HepG2 (cell line): ENCODE measurements at regions not wholly inside any gene's neighbourhood (a gene's known extent, or its start where the extent isn't known, plus 50 kb on each side); places are given as distances from the start of the nearest gene placed in this dataset.
"Not testable (repeated sequence)": the region's sequence is repeated elsewhere in the genome, so short reads cannot be mapped to it uniquely, and the experiment has no call there.

Experiments used
- ATAC-seq: fragments of 200-7000 bp; cut with Tn5 transposase; 3 replicates; pipeline ENCODE4 v1.9.1; 2020; ENCODE audit warnings: mild to moderate bottlenecking, moderate library complexity
- BruUV-seq: library from RNA; stranded (reverse); fragments of 400-500 nt; replicated peaks from 2 replicates; lab custom pipeline; 2021; lab: Mats Ljungman, UMichigan
- CTCF ChIA-PET: fragments of 300-600 bp; formaldehyde crosslinking; extraction: SDS; loops from one replicate; lab custom pipeline; 2021; ENCODE audit warnings: low total read pairs, inconsistent platforms, low intra/inter-chr PET ratio; lab: Yijun Ruan, JAX
- POLR2A ChIA-PET: fragments of 350-600 bp; sonication (Branson Sonifier 250); formaldehyde crosslinking; loops from one replicate; lab custom pipeline; 2020; ENCODE audit warnings: antibody characterized with exemption, inconsistent platforms; lab: Yijun Ruan, JAX
- DNase-seq: peaks from one replicate; pipeline ENCODE4 v3.0.0-alpha.2; 2015; ENCODE audit warnings: low spot score
- FAIRE-seq: peaks from 3 replicates; lab custom pipeline; 2011; peaks lifted over from hg19 to GRCh38; lab: Jason Lieb, UNC
- H2AFZ ChIP-seq: one replicate; pipeline ENCODE4 v1.6.1; 2011; ENCODE audit warnings: low read length, inconsistent platforms
- H3K27ac ChIP-seq: fragments of 300-600 bp; 3 replicates; pipeline ENCODE4 v1.8.0; 2011; ENCODE audit warnings: mixed run types, mild to moderate bottlenecking, mixed read lengths, low read length, inconsistent platforms; ENCODE audit not compliant: insufficient read depth; ENCODE audit errors: extremely low read length
- H3K27me3 ChIP-seq, 2 experiments: fragments of 200-600 bp in 1 of 2; 2 replicates in 1 of 2; 3 replicates in 1 of 2; pipeline versions ENCODE4 v1.6.0 to v1.8.0; 2011; ENCODE audit warnings: low read length in 2 of 2, mild to moderate bottlenecking in 2 of 2, moderate library complexity in 2 of 2, inconsistent platforms in 1 of 2; ENCODE audit not compliant: insufficient read depth in 2 of 2, control insufficient read depth in 1 of 2
- H3K36me3 ChIP-seq, 2 experiments: fragments of 200-600 bp in 1 of 2; replicated peaks in 1 of 2; 2 replicates in 1 of 2; 3 replicates in 1 of 2; pipeline versions ENCODE4 v1.5.1 to v1.8.0; 2011; ENCODE audit warnings: low read length in 2 of 2, inconsistent platforms in 1 of 2; ENCODE audit not compliant: insufficient read depth in 2 of 2, control insufficient read depth in 1 of 2
- H3K4me1 ChIP-seq: 2 replicates; pipeline ENCODE4 v1.5.1; 2012; ENCODE audit warnings: low read length, inconsistent platforms; ENCODE audit not compliant: insufficient read depth
- H3K4me2 ChIP-seq: 2 replicates; pipeline ENCODE4 v1.6.0; 2011; ENCODE audit warnings: low read depth, low read length, inconsistent platforms
- H3K4me3 ChIP-seq, 3 experiments: fragments of 200-600 bp in 1 of 3; sonication (generic), shearing (Covaris generic) in 1 of 3; replicated peaks in 1 of 3; 2 replicates each; pipeline ENCODE4 v1.5.1; 2011 to 2016; ENCODE audit warnings: low read length in 3 of 3, inconsistent platforms in 2 of 3, low read depth in 2 of 3, mild to moderate bottlenecking in 2 of 3, control low read depth in 1 of 3, mixed read lengths in 1 of 3; ENCODE audit not compliant: insufficient read depth in 1 of 3
- H3K79me2 ChIP-seq: one replicate; pipeline ENCODE4 v1.6.1; 2011; ENCODE audit warnings: low read length, inconsistent platforms; ENCODE audit not compliant: insufficient read depth
- H3K9ac ChIP-seq: 2 replicates; pipeline ENCODE4 v1.6.0; 2011; ENCODE audit warnings: mild to moderate bottlenecking, low read depth, low read length, inconsistent platforms; ENCODE audit not compliant: insufficient read depth
- H3K9me3 ChIP-seq: 2 replicates; pipeline ENCODE4 v1.5.1; 2012; ENCODE audit warnings: mild to moderate bottlenecking, low read length
- H4K20me1 ChIP-seq: 2 replicates; pipeline ENCODE4 v1.6.0; 2011; ENCODE audit warnings: inconsistent platforms, mild to moderate bottlenecking, low read length, moderate library complexity; ENCODE audit not compliant: insufficient read depth
- ZBTB40 ChIP-seq, 2 experiments: fragments of 450-650 bp in 1 of 2; sonication (generic) in 1 of 2; formaldehyde crosslinking in 1 of 2; IDR thresholded peaks; 2 replicates each; pipeline versions ENCODE4 v1.6.1 to v1.8.0; 2016 to 2022; ENCODE audit warnings: antibody characterized with exemption in 1 of 2, mild to moderate bottlenecking in 1 of 2, missing genetic modification reagents in 1 of 2
- WGBS: methylation state at CpG from one replicate; pipeline ENCODE4 v1.1.6; 2017; ENCODE audit warnings: low lambda C conversion rate; 5-methylcytosine and 5-hydroxymethylcytosine counted together
- in situ Hi-C: cut with HindIII; loops from 2 replicates; pipeline ENCODE4 v1.10.0; 2017; ENCODE audit warnings: low pct_unique_long_range_greater_than_20kb; ENCODE audit not compliant: extremely low pct_ligation_motif_present
- intact Hi-C: fragments of 100-400 bp; cut with micrococcal nuclease; formaldehyde crosslinking; loops from one replicate; pipeline ENCODE4 v1.10.0; 2022; ENCODE audit not compliant: unreplicated experiment

GRCh38 chr7:6995026-6995425 lies 169.0 kb upstream of the CCZ1B start:
- FAIRE-seq, H3K4me2 ChIP-seq, DNase-seq, H3K36me3 ChIP-seq, H3K9me3 ChIP-seq, ATAC-seq, H3K4me3 ChIP-seq, H3K27me3 ChIP-seq, POLR2A ChIA-PET, CTCF ChIA-PET, intact Hi-C loops, BruUV-seq, H3K27ac ChIP-seq, H2AFZ ChIP-seq, H4K20me1 ChIP-seq, H3K79me2 ChIP-seq, H3K9ac ChIP-seq, in situ Hi-C loops: not testable (repeated sequence)
- 75% methylated on average over 16 of the region's 16 CpGs for WGBS
- peaks cover 11% of the 10 kb centered on the region for H3K4me1 ChIP-seq

GRCh38 chr7:6995493-6996289 lies 169.6 kb upstream of the CCZ1B start:
- BruUV-seq, H3K9ac ChIP-seq, H3K4me3 ChIP-seq, intact Hi-C loops, H3K4me2 ChIP-seq, H2AFZ ChIP-seq: not testable (repeated sequence)
- TF ChIP-seq ZBTB40 (IDR thresholded peaks at IDR 0.05) (0 out of 2 replicates have a peak, but pooled peaks have one; percentile 21), ZBTB40 (CRISPR knock-in tag; IDR thresholded peaks at IDR 0.05) (peak; percentile 78; the same call in 1 of the 2 replicates)
- TF ChIP-seq, all 625 proteins: peak for 1; not testable (repeated sequence) for 624
- ATAC-seq, H3K27me3 ChIP-seq, H3K79me2 ChIP-seq, in situ Hi-C loops, H3K4me1 ChIP-seq, H3K27ac ChIP-seq, POLR2A ChIA-PET, FAIRE-seq, H3K36me3 ChIP-seq, DNase-seq, H4K20me1 ChIP-seq, CTCF ChIA-PET, H3K9me3 ChIP-seq: not testable (repeated sequence)
- 61% methylated on average over 7 of the region's 7 CpGs for WGBS
